Hematopoietic multipotent progenitor cell treated with erythropoietin and hydrocortisone succinate and interleukin-3 and kit ligand, for 15 days (in vitro differentiated cells): ENCODE measurements at regions not wholly inside any gene's neighbourhood (a gene's known extent, or its start where the extent isn't known, plus 50 kb on each side); places are given as distances from the start of the nearest gene placed in this dataset.
"Not testable (repeated sequence)": the region's sequence is repeated elsewhere in the genome, so short reads cannot be mapped to it uniquely, and the experiment has no call there.

ENCODE experiments used
- DNase-seq: peaks from one replicate; pipeline ENCODE4 v3.0.0-alpha.2; 2015; ENCODE audit warnings: low spot score

DNA sequence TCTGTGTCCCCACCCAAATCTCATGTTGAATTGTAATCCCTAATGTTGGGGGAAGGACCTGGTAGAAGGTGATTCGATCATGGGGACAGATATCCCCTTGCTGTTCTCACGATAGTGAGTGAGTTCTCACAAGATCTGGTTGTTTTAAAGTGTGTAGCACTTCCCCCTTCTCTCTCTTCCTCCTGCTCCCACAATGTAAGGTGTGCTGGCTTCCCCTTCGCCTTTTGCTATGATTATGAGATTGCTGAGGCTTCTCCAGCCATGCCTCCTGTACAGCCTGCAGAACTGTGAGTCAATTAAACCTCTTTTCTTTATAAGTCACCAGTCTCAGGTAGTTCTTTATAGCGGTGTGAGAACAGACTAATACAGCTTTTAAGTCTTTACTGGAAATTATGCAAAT lies 193.3 kb upstream of the RBBP8 start:
- DNase-seq: no peak

DNA sequence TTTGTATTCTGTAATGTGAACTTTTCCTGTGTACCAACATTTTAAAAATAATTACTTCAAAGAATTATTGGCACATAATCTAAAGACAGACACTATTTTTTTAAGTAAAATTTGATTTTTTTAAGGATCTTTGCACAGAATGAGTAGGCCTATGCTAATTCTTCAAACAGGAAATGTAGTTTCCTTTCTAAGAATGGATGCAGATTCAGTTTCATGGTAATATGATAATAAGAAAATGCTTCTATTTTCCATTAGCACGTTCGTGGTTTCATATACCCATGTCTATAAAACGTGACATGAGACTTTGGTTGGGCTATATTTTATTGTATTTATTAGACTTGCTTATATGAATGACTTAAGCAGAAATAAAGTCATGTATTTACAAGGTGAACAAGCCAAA lies 191.8 kb upstream of the RBBP8 start:
- no peak for DNase-seq

GRCh38 chr18:22742409-22742808 lies 190.7 kb upstream of the RBBP8 start:
- no peak for DNase-seq

GRCh38 chr18:22745966-22746365 lies 187.2 kb upstream of the RBBP8 start:
- no peak for DNase-seq

DNA sequence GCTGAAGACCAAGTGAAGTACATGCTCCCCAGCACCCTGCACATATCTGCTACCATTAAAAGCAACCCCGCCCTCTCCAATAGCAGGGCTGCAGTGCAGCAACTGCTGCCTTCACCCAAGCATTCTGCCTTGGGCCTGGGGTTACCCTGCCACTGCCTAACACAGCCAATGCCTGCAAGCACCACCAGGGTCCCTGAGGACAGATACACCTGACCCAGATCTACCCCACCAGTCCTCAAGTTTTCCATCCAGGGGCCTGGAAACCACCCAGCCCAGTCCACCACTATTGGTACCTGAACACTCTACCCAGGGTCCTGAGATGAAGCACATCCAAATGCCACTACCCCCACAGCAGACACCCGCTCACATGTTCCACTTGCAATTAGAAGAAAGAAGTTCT lies 181.1 kb upstream of the RBBP8 start:
- no peak for DNase-seq

DNA sequence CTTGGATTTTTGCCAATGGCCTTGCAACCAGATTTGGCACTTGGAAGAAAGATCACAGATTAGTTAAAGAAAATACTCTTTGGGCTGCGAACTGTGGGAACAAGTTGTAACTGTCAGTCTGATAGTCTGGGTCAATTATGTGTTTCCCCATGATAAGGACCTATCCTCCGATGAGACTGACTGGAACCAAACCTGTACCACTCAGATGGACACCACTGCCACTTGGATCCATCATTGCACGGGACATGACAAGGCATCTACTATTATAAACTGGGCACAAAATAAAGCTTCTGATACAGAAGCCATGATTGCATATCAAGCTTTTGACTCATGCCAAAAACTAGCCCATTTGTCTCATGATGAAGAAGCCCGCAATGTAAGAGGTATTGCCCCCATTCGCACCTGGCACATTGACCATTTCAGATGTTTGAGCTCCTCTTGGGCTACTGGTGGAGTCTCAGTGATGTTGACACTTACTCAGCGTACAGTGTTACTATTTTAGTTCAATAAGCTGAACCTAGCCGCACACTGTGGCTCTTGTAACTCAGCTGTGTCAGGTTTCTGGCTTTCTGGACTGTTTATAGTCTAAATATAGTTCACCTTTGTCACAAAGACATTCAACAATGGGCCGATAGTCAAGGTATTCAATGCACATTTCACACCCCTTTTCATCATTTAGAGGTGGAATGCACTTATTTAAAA lies 179.8 kb upstream of the RBBP8 start:
- no peak for DNase-seq

- DNase-seq: not testable (repeated sequence)
Observed at GRCh38 chr18:22764005-22764404, 169.1 kb upstream of the RBBP8 start.

DNA sequence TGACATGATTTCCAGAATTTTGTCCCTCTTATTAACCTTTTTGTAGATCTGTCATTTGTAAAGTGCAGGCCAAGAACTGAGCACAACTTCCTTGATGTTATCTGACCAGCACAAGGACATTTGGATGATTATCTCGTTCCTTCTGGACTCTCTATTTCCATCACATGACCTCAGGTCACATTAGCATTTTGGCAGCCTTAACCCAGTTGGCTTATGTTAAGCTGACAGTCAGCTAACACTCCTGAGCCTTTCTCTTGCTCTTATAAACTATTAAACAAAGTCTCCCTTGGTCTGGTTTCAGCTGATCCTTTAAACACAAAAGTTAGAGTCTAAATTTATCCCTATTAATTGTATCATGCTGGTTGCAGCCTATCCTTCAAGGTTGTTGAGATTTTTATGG lies 167.2 kb upstream of the RBBP8 start:
- no peak for DNase-seq

GRCh38 chr18:22767653-22768052 lies 165.5 kb upstream of the RBBP8 start:
- no peak for DNase-seq

- DNase-seq: no peak
Observed at GRCh38 chr18:22773944-22774343, 159.2 kb upstream of the RBBP8 start.

GRCh38 chr18:22778996-22779395 lies 154.1 kb upstream of the RBBP8 start:
- DNase-seq: no peak

DNA sequence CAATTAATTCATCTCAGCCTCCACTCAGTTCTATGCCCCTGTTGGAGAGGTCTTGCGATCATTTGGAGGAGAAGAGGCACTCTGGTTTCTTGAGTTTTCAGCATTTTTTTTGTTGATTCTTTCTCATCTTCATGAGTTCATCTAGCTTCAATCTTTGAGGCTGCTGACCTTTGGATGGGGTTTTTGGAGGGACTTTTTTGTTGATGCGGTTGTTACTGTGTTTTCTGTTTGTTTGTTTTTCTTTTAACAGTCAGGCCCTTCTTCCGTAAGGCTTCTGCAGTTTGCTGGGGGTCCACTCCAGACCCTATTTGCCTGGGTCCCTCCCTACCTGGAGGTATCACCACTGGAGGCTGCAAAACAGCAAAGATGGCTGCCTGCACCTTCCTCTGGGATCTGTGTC lies 149.9 kb upstream of the RBBP8 start:
- DNase-seq: no peak

DNA sequence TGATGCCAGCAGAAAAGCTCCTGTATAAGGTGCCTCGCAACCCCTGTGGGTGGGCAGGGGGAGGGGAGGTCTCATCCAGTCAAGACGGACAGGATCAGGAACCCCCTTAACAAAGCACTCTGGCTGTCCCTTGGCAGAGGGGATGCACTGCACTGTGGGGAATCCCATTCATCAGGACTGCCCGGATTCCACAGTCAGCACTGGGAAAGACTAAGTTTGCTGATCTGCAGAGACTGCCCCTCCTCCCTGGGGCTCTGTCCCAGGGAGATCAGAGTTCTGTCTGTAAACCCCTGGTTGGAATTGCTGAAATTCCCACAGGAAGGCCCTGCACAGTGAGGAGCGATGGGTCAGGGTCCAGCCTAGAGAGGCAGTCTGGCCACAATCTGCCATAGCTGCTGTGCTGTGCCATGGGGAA lies 149.5 kb upstream of the RBBP8 start:
- no peak for DNase-seq

- no peak for DNase-seq
Observed at GRCh38 chr18:22789052-22789451, 144.1 kb upstream of the RBBP8 start.

GRCh38 chr18:22789600-22789999 lies 143.5 kb upstream of the RBBP8 start:
- no peak for DNase-seq

DNA sequence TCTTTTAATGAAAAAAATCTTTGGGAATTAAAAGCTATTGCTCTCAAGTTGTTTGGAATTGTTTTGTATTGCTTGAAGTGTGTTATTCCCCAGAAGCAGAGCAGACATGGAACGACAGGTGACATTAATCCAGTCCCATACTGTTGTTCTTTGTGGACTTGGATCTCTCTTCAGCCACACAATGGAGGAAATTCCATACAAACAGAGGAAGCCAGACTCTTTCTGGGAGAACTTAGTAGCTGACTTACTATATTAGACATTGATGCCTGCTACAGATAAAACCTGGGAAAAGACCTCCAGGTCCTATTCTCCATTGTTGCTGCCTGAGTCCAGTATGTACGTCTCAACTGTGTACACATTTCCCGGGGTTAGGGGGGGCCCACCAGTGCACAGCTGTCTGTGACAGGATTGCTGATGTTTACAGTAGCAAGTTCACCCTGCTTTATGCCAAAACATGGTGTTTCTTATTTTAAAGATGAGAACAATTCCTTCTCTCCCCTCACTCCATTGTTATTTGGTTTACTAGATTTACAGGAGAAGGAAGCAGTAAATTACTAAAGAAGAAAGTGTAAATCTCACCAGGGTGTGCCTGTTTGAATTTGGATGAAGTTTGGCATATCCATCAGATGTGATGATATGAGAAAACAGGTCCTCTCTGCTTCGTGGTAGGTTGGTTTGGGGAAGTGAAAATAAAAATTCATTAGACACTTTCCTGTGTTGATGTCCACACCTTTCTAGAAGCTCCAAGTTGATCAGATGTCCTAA lies 142.4 kb upstream of the RBBP8 start:
- DNase-seq: no peak

DNA sequence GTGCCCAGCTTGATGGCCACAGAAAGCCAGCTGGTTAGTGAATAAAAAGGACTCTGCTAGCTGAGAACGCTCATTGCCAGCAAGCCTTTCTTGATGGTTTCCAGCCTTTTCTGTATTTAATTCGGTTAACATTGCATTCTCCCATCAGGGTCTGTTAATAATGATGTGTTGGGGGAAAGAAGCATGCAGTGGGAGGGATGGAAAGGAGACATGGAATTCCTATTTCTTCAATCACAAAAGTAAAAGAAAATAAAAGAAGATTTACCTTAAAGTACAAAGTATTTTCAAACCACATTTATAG lies 141.9 kb upstream of the RBBP8 start:
- DNase-seq: no peak

DNA sequence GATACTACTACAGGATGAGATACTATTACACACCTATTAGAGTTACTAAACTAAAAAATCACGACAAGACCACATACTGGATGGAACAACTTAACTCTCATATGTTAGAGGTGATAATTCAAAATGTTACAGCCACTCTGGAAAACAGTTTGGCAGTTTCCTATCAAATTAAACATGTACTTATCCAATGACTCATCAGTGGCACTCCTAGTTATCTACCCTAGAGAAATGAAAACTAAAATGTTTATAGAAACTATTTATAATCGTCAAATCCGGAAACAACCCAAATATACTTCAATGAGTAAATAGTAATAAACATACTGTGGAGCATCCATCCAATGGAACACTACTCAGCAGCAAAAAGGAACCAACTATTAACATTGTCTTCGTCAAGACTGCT lies 137.0 kb upstream of the RBBP8 start:
- DNase-seq: no peak

- DNase-seq: no peak
Observed at GRCh38 chr18:22800551-22800951, 132.6 kb upstream of the RBBP8 start.

DNA sequence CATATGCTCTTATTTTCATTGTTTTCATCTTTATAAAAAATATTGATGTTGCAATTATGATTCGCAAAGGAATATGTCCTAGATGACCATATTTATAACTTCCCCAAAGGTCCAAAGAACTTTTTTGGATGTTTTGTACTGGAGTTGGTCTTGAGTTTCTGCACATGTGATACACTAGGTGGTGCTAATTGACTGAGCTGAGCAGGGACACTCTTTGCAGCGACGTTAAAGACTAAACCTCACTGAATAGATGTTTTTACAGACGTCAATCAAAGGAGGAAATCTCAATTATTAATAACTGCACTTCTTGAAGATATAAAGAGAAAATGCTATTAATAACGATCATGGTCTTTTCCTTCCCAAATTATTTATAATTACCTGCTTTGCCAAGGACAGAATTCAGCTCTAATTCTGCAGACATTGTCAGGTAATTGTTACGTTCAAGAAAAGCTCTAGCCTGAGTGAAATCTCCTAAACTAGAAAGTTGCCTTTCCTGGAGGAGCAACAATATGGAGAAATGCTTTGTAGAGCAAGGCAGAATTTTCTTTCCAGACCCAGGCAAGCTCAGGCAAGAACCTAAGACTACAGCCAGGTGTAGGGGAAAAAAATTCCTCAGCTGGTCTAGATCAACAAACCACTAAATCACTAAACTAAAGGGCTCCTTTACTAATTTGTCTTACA lies 119.3 kb upstream of the RBBP8 start:
- DNase-seq: no peak

- DNase-seq: no peak
Observed at GRCh38 chr18:22814329-22814703, 118.8 kb upstream of the RBBP8 start.

GRCh38 chr18:22816266-22817176 lies 116.6 kb upstream of the RBBP8 start:
- no peak for DNase-seq
